Smooth muscle cell (in vitro differentiated cells): ENCODE measurements at regions not wholly inside any gene's neighbourhood (a gene's known extent, or its start where the extent isn't known, plus 50 kb on each side); places are given as distances from the start of the nearest gene placed in this dataset.

Experiments
- DNase-seq: peaks from one replicate; lab custom pipeline; 2025; ENCODE audit not compliant: unreplicated experiment; lab: John Stamatoyannopoulos, UW
- H2AFZ ChIP-seq: fragments of 200-600 bp; sonication (generic); 2 replicates; pipeline ENCODE4 v1.6.0; 2016; ENCODE audit warnings: antibody characterized with exemption, low read depth, mild to moderate bottlenecking
- H3F3A ChIP-seq: fragments of 200-600 bp; sonication (generic); 2 replicates; pipeline ENCODE4 v1.6.0; 2017; ENCODE audit warnings: antibody characterized with exemption, low read depth
- H3K27ac ChIP-seq: fragments of 200-600 bp; sonication (generic); 2 replicates; pipeline ENCODE4 v1.5.1; 2016; ENCODE audit warnings: low read depth, mild to moderate bottlenecking
- H3K27me3 ChIP-seq: fragments of 200-600 bp; sonication (generic); 2 replicates; pipeline ENCODE4 v1.6.1; 2016; ENCODE audit warnings: low read depth, mild to moderate bottlenecking
- H3K36me3 ChIP-seq: fragments of 200-600 bp; sonication (generic); 2 replicates; pipeline ENCODE4 v1.5.1; 2016; ENCODE audit warnings: low read depth
- H3K4me1 ChIP-seq: fragments of 200-600 bp; sonication (generic); 2 replicates; pipeline ENCODE4 v1.5.1; 2016; ENCODE audit warnings: low read depth
- H3K4me2 ChIP-seq: fragments of 200-600 bp; sonication (generic); 2 replicates; pipeline ENCODE4 v1.6.0; 2016; ENCODE audit warnings: mild to moderate bottlenecking
- H3K4me3 ChIP-seq: fragments of 200-600 bp; sonication (generic); 2 replicates; pipeline ENCODE4 v1.5.1; 2016; ENCODE audit warnings: mild to moderate bottlenecking
- H3K79me2 ChIP-seq: fragments of 200-600 bp; sonication (generic); 2 replicates; pipeline ENCODE4 v1.6.0; 2016; ENCODE audit warnings: low read depth, mild to moderate bottlenecking
- H3K9ac ChIP-seq: fragments of 200-600 bp; sonication (generic); 2 replicates; pipeline ENCODE4 v1.6.0; 2016; ENCODE audit warnings: low read depth
- H3K9me3 ChIP-seq: fragments of 200-600 bp; sonication (generic); replicated peaks from 2 replicates; pipeline ENCODE4 v1.5.1; 2016; ENCODE audit warnings: low read depth
- H4K20me1 ChIP-seq: fragments of 200-600 bp; sonication (generic); 2 replicates; pipeline ENCODE4 v1.6.0; 2016; ENCODE audit warnings: low read depth
- CTCF ChIP-seq: fragments of 200-600 bp; sonication (generic); IDR thresholded peaks from 2 replicates; pipeline ENCODE4 v1.5.1; 2017; ENCODE audit warnings: borderline replicate concordance, mild to moderate bottlenecking, antibody characterized with exemption; ENCODE audit not compliant: insufficient read depth, poor library complexity, severe bottlenecking
- WGBS: methylation state at CpG from one replicate; pipeline ENCODE4 v1.1.7; 2016; ENCODE audit warnings: low lambda C conversion rate; 5-methylcytosine and 5-hydroxymethylcytosine counted together

- H3K4me1 ChIP-seq: no peaks in the 10 kb centered on the region
- H3K4me3 ChIP-seq: no peak overlapping the region
- WGBS: 35% methylated on average over 9 of the region's 9 CpGs
- H3K27me3 ChIP-seq: peaks cover 7% of the 10 kb centered on the region
- H3K27ac ChIP-seq: no peak overlapping the region
- DNase-seq: no peak
- no peak overlapping the region for H3K4me2 ChIP-seq
- H4K20me1 ChIP-seq: no peaks in the 10 kb centered on the region
- no peak overlapping the region for H2AFZ ChIP-seq
- no peak overlapping the region for H3K9ac ChIP-seq
- no peaks in the 10 kb centered on the region for H3K36me3 ChIP-seq
- H3K79me2 ChIP-seq: no peaks in the 10 kb centered on the region
- no peaks in the 10 kb centered on the region for H3F3A ChIP-seq
- peak; percentile 48 for TF ChIP-seq CTCF
- no peaks in the 10 kb centered on the region for H3K9me3 ChIP-seq
Observed at GRCh38 chr3:132210476-132211346, 106.5 kb upstream of the ACP3 start.

- Histone ChIP-seq H3K79me2 (no peaks in the 10 kb centered on the region), H3K27me3 (peaks cover 7% of the 10 kb centered on the region), H3K9me3 (no peaks in the 10 kb centered on the region), H2AFZ (no peak overlapping the region), H3K4me2 (no peak overlapping the region), H3K9ac (no peak overlapping the region), H3F3A (no peaks in the 10 kb centered on the region), H4K20me1 (no peaks in the 10 kb centered on the region), H3K4me3 (no peak overlapping the region), H3K27ac (no peak overlapping the region), H3K36me3 (no peaks in the 10 kb centered on the region), H3K4me1 (no peaks in the 10 kb centered on the region)
- no peak for DNase-seq
- no peak for TF ChIP-seq CTCF
Observed at GRCh38 chr3:132211896-132212295, 105.3 kb upstream of the ACP3 start.

- Histone ChIP-seq H3K4me2 (no peak overlapping the region), H2AFZ (peak overlapping the region; percentile 11), H3K4me1 (no peaks in the 10 kb centered on the region), H3K9me3 (no peaks in the 10 kb centered on the region), H3K27ac (no peak overlapping the region), H3K36me3 (no peaks in the 10 kb centered on the region), H4K20me1 (no peaks in the 10 kb centered on the region), H3K79me2 (no peaks in the 10 kb centered on the region), H3K4me3 (no peak overlapping the region), H3K27me3 (no peaks in the 10 kb centered on the region), H3K9ac (no peak overlapping the region), H3F3A (no peaks in the 10 kb centered on the region)
- WGBS: 40% methylated on average over 3 of the region's 3 CpGs
- no peak for DNase-seq
- no peak for TF ChIP-seq CTCF
Observed at GRCh38 chr3:132218817-132219755, 98.1 kb upstream of the ACP3 start.
